ENCODE measurements at regions not wholly inside any gene's neighbourhood (a gene's known extent, or its start where the extent isn't known, plus 50 kb on each side); places are given as distances from the start of the nearest gene placed in this dataset.

- DNase-seq = no peak
These were observed 196.5 kb downstream of the TOMM20 start for GRCh38 chr1:234932106-234932505.

- no peak for DNase-seq
These were observed 197.1 kb downstream of the TOMM20 start for GRCh38 chr1:234931404-234931973.

- DNase-seq = no peak
These were observed 199.3 kb downstream of the TOMM20 start for GRCh38 chr1:234929369-234929768.

- DNase-seq = no peak
These were observed 200.0 kb downstream of the TOMM20 start for GRCh38 chr1:234928642-234929041.

GRCh38 chr1:234927971-234928640 lies 200.5 kb downstream of the TOMM20 start:
- DNase-seq = no peak

GRCh38 chr1:234927312-234927970 lies 201.2 kb downstream of the TOMM20 start:
- DNase-seq = no peak

GRCh38 chr1:234926559-234927311 lies 201.9 kb downstream of the TOMM20 start:
- DNase-seq = no peak

GRCh38 chr1:234926264-234926558 lies 202.4 kb downstream of the TOMM20 start:
- DNase-seq = no peak

- no peak for DNase-seq
These were observed 203.0 kb downstream of the TOMM20 start for GRCh38 chr1:234925440-234926263.

- DNase-seq = no peak
These were observed 203.9 kb downstream of the TOMM20 start for GRCh38 chr1:234924450-234925355.

- DNase-seq = no peak
These were observed 205.0 kb downstream of the TOMM20 start for GRCh38 chr1:234923626-234924025.

- DNase-seq = no peak
These were observed 205.7 kb downstream of the TOMM20 start for GRCh38 chr1:234922987-234923386.

- no peak for DNase-seq
These were observed 207.2 kb downstream of the TOMM20 start for GRCh38 chr1:234921266-234922062.

GRCh38 chr1:234920843-234921140 lies 207.8 kb downstream of the TOMM20 start:
- no peak for DNase-seq

- DNase-seq = no peak
These were observed 208.3 kb downstream of the TOMM20 start for GRCh38 chr1:234920136-234920842.

- DNase-seq = no peak
These were observed 209.5 kb downstream of the TOMM20 start for GRCh38 chr1:234918961-234919761.

- no peak for DNase-seq
These were observed 210.3 kb downstream of the TOMM20 start for GRCh38 chr1:234918181-234918841.

GRCh38 chr1:234917495-234918180 lies 211.0 kb downstream of the TOMM20 start:
- DNase-seq = no peak

All from NCI-H1417 treated with DMSO at 0.1 percent for 48 hours (cell line).